PC-9 (cell line): ENCODE measurements at regions not wholly inside any gene's neighbourhood (a gene's known extent, or its start where the extent isn't known, plus 50 kb on each side); places are given as distances from the start of the nearest gene placed in this dataset.

ENCODE experiments used
- EZH2 ChIP-seq: fragments of 200-600 bp; sonication (generic); IDR thresholded peaks from 2 replicates; pipeline ENCODE4 v1.8.0; 2017; ENCODE audit warnings: antibody characterized with exemption, low read depth
- TF ChIP-seq, protein P1 (sequence below): fragments of 200-600 bp; sonication (generic); conservative IDR thresholded peaks from 2 replicates; pipeline ENCODE4 v1.6.1; 2017; ENCODE audit warnings: mixed run types, antibody characterized with exemption, mild to moderate bottlenecking, moderate library complexity

- TF ChIP-seq, protein P1, sequence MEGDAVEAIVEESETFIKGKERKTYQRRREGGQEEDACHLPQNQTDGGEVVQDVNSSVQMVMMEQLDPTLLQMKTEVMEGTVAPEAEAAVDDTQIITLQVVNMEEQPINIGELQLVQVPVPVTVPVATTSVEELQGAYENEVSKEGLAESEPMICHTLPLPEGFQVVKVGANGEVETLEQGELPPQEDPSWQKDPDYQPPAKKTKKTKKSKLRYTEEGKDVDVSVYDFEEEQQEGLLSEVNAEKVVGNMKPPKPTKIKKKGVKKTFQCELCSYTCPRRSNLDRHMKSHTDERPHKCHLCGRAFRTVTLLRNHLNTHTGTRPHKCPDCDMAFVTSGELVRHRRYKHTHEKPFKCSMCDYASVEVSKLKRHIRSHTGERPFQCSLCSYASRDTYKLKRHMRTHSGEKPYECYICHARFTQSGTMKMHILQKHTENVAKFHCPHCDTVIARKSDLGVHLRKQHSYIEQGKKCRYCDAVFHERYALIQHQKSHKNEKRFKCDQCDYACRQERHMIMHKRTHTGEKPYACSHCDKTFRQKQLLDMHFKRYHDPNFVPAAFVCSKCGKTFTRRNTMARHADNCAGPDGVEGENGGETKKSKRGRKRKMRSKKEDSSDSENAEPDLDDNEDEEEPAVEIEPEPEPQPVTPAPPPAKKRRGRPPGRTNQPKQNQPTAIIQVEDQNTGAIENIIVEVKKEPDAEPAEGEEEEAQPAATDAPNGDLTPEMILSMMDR, result no peak
- TF ChIP-seq EZH2, result no peak
Observed at GRCh38 chr6:11467364-11467763, 70.2 kb upstream of the TMEM170B start.
